Spleen (tissue), 11 donors: ENCODE measurements at regions not wholly inside any gene's neighbourhood (a gene's known extent, or its start where the extent isn't known, plus 50 kb on each side); places are given as distances from the start of the nearest gene placed in this dataset.

Experiments
- DNase-seq: peaks from one replicate; pipeline ENCODE4 v3.0.0-alpha.2; 2020
- H3K27ac ChIP-seq, 8 donors: fragments of 200-600 bp; sonication (generic) in 7 of 8; 1 replicate in 4 of 8; 2 replicates in 4 of 8; pipeline versions ENCODE4 v1.5.0 to v1.8.0; 2016 to 2021; ENCODE audit warnings: inconsistent platforms in 4 of 8, mild to moderate bottlenecking in 4 of 8, moderate library complexity in 1 of 8
- H3K27me3 ChIP-seq, 7 donors: fragments of 200-600 bp; sonication (generic) in 6 of 7; replicated peaks in 1 of 7; 1 replicate in 4 of 7; 2 replicates in 3 of 7; pipeline versions ENCODE4 v1.5.0 to v1.8.0; 2016 to 2021; ENCODE audit warnings: inconsistent platforms in 3 of 7, mild to moderate bottlenecking in 1 of 7
- H3K36me3 ChIP-seq, 6 donors: fragments of 200-600 bp; sonication (generic) in 5 of 6; 1 replicate in 4 of 6; 2 replicates in 2 of 6; pipeline versions ENCODE4 v1.5.0 to v1.8.0; 2016 to 2021; ENCODE audit warnings: inconsistent platforms in 2 of 6
- H3K4me1 ChIP-seq, 6 donors: fragments of 200-600 bp; sonication (generic) in 5 of 6; 1 replicate in 3 of 6; 2 replicates in 3 of 6; pipeline versions ENCODE4 v1.5.0 to v1.8.0; 2016 to 2021; ENCODE audit warnings: inconsistent platforms in 3 of 6
- H3K4me3 ChIP-seq, 8 donors: fragments of 200-600 bp; sonication (generic) in 7 of 8; 1 replicate in 4 of 8; 2 replicates in 4 of 8; pipeline versions ENCODE4 v1.5.0 to v1.8.0; 2016 to 2021; ENCODE audit warnings: inconsistent platforms in 4 of 8, mild to moderate bottlenecking in 4 of 8, moderate library complexity in 2 of 8
- H3K9me3 ChIP-seq, 8 donors: fragments of 200-600 bp; sonication (generic) in 7 of 8; 1 replicate in 4 of 8; 2 replicates in 4 of 8; pipeline versions ENCODE4 v1.5.0 to v1.8.0; 2016 to 2021; ENCODE audit warnings: inconsistent platforms in 4 of 8
- POLR2A ChIP-seq, 3 donors: fragments of 450-650 bp; IDR thresholded peaks; one replicate each; pipeline ENCODE4 v1.5.1; 2017; ENCODE audit warnings: antibody characterized with exemption in 3 of 3, mild to moderate bottlenecking in 1 of 3
- POLR2AphosphoS5 ChIP-seq, 3 donors: sonication (generic); formaldehyde crosslinking; IDR thresholded peaks; one replicate each; pipeline ENCODE4 v1.5.1; 2017; ENCODE audit warnings: antibody characterized with exemption in 3 of 3
- WGBS, 5 donors: extraction: QIAGEN DNeasy Blood & Tissue Kit in 3 of 5; methylation state at CpG; one replicate each; pipeline versions ENCODE4 v1.1.5 to v1.1.7; 2013 to 2018; 5-methylcytosine and 5-hydroxymethylcytosine counted together
- intact Hi-C: fragments of 100-400 bp; cut with DNase I; formaldehyde crosslinking; loops from one replicate; pipeline ENCODE4 v1.15.0; 2023; ENCODE audit warnings: low total_unique reads
- TF ChIP-seq, protein P1 (sequence below), 11 experiments: fragments of 200-600 bp in 7 of 11; fragments of 450-650 bp in 4 of 11; sonication (generic) in 4 of 11; IDR thresholded peaks in 8 of 11; conservative IDR thresholded peaks in 3 of 11; 1 replicate in 7 of 11; 2 replicates in 4 of 11; pipeline versions ENCODE4 v1.4.0 to v1.8.0; 2016 to 2021; ENCODE audit warnings: antibody characterized with exemption in 11 of 11, inconsistent platforms in 4 of 11, mild to moderate bottlenecking in 1 of 11
- donor health status: healthy with polysubstance abuse.
- donor health status: DM: no; HTN: no; CAD: no; lungs with moderate emphysema.
- donor health status: DM: no; HTN: no; CAD: no.
- donor health status: Bipolar disorder and iron deficiency.
- donor health status: healthy.
- donor health status: DM: no; HTN: no; CAD: no.
- donor health status: DM: yes; HTN: yes; CAD: no.

DNA sequence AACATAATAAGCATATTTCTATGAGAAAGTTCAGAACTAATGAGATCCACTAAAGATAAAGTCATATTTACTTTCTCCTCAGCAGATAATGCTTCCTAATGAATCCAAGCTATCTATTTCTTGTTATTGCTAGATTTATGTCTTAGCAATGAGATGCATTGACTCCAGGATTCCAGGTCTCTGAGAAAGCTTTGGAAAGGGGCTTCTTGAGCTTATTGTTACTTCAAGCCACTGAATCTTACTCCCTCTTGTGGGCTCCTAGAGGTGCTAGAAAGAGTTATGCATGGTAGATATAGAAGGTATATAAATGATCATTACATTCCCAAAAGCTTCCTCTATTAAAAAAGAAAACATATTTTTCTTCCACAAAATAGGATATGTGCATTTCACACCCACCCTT, 246.4 kb upstream of the ADAMTS5 start:
- intact Hi-C loops = no loop called here
- TF ChIP-seq, protein P1, sequence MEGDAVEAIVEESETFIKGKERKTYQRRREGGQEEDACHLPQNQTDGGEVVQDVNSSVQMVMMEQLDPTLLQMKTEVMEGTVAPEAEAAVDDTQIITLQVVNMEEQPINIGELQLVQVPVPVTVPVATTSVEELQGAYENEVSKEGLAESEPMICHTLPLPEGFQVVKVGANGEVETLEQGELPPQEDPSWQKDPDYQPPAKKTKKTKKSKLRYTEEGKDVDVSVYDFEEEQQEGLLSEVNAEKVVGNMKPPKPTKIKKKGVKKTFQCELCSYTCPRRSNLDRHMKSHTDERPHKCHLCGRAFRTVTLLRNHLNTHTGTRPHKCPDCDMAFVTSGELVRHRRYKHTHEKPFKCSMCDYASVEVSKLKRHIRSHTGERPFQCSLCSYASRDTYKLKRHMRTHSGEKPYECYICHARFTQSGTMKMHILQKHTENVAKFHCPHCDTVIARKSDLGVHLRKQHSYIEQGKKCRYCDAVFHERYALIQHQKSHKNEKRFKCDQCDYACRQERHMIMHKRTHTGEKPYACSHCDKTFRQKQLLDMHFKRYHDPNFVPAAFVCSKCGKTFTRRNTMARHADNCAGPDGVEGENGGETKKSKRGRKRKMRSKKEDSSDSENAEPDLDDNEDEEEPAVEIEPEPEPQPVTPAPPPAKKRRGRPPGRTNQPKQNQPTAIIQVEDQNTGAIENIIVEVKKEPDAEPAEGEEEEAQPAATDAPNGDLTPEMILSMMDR (IDR thresholded peaks at IDR 0.05 in 8 of 11, conservative IDR thresholded peaks at IDR 0.05 in 3 of 11) = no peak
- TF ChIP-seq POLR2A (IDR thresholded peaks at IDR 0.05) (no peak), POLR2AphosphoS5 (IDR thresholded peaks at IDR 0.05) (no peak)
- no peaks in the 10 kb centered on the region for H3K36me3 ChIP-seq
- H3K4me3 ChIP-seq = no peak overlapping the region
- H3K27me3 ChIP-seq = no peaks in the 10 kb centered on the region
- H3K4me1 ChIP-seq = no peaks in the 10 kb centered on the region
- no peak overlapping the region for H3K27ac ChIP-seq
- no peak for DNase-seq
- H3K9me3 ChIP-seq = peaks cover 0 to 8% (median 4%) of the 10 kb centered on the region in 8 donors

DNA sequence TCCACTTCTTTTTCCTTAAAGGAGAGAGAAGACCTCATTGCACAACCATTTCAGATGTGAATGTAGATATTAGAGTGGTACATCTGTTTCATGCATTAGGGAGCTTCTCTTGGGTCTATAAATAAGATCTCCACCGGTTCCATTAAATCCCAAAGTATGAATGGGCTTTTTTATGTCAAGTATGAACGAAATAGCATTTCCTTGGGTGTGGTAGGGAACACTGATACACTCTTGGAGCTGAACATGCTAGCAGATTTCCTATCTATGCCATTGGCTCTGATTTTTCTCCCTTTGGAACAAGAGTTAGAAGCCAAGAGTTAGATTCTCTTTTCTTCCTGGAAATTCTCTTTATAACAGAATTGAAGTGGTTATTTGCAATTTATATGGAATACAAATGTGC, 245.6 kb upstream of the ADAMTS5 start:
- Histone ChIP-seq H3K27ac (no peak overlapping the region), H3K4me1 (no peaks in the 10 kb centered on the region), H3K4me3 (no peak overlapping the region), H3K36me3 (no peaks in the 10 kb centered on the region), H3K27me3 (no peaks in the 10 kb centered on the region), H3K9me3 (peaks cover 0 to 12% (median 9%) of the 10 kb centered on the region in 8 donors)
- TF ChIP-seq, protein P1 (IDR thresholded peaks at IDR 0.05 in 8 of 11, conservative IDR thresholded peaks at IDR 0.05 in 3 of 11) = no peak
- TF ChIP-seq POLR2AphosphoS5 (IDR thresholded peaks at IDR 0.05) (no peak), POLR2A (IDR thresholded peaks at IDR 0.05) (no peak)
- intact Hi-C loops = no loop called here
- DNase-seq = no peak
- 40 to 65% (median 42%) methylated on average over 2 of the region's 2 CpGs for WGBS, 5 donors

DNA sequence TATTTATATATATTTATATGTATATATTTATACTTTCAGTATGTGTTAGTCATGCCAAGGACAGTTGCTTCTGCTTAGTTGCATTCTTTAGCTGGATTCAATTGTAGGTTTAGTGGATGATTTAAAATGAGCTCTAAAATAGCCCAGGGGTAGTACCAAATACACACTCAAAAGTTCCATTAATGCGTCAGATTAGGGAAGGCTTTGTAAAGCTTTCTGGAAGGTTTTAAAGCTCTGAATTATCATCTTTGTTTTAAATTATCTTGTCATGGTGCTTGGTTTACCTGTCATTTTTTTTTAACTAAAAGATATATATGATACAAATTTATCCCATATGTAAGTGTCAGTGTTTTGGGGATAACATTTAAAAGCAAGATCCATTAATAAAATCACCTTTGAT, 242.7 kb upstream of the ADAMTS5 start:
- Histone ChIP-seq H3K9me3 (peaks cover 0 to 12% (median 9%) of the 10 kb centered on the region in 8 donors), H3K4me1 (no peaks in the 10 kb centered on the region), H3K4me3 (no peak overlapping the region), H3K27me3 (no peaks in the 10 kb centered on the region), H3K36me3 (no peaks in the 10 kb centered on the region), H3K27ac (no peak overlapping the region)
- TF ChIP-seq POLR2A (IDR thresholded peaks at IDR 0.05) (no peak), POLR2AphosphoS5 (IDR thresholded peaks at IDR 0.05) (no peak)
- TF ChIP-seq, protein P1 (IDR thresholded peaks at IDR 0.05 in 8 of 11, conservative IDR thresholded peaks at IDR 0.05 in 3 of 11) = no peak
- intact Hi-C loops = no loop called here
- DNase-seq = no peak
- WGBS, 5 donors = 89 to 98% (median 98%) methylated on average over 1 of the region's 1 CpG

DNA sequence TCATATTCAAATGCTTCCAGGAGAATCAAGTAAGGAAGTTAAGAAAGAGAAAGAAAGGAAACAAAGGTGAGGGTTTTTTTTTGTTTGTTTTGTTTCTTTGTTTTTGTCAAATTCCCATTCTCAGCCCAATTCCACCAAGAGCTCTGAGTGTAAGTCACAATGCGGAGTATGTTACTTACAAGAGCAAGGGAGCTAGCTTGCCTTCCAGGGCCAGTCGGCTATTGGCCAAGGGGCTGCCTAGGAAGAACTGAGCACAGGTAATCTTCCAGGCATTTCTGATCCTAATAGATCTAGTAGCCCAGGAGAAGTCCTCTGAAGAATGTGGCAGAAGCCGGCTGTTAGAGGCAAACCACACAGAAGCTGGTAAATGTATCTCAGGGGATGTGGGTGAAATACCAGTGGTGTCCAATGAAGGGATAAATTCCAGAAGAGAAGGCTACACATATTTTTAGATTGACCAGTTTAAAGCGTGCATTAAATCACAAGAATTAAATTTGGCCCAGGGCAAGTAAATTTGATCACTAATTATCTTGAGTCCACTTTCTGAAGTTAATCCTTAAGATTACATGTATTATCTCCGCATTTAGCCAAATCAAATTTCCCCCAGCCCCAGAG, 239.6 kb upstream of the ADAMTS5 start:
- H3K27me3 ChIP-seq = no peaks in the 10 kb centered on the region
- 70 to 84% (median 74%) methylated on average over 5 of the region's 5 CpGs for whole genome bisulfite sequencing, 5 donors
- H3K4me3 ChIP-seq = no peak overlapping the region
- peaks cover 0 to 20% (median 10%) of the 10 kb centered on the region in 8 donors for H3K9me3 ChIP-seq
- no peaks in the 10 kb centered on the region for H3K36me3 ChIP-seq
- intact Hi-C loops = no loop called here
- H3K27ac ChIP-seq = no peak overlapping the region
- DNase-seq = no peak
- TF ChIP-seq POLR2A (IDR thresholded peaks at IDR 0.05) (no peak), POLR2AphosphoS5 (IDR thresholded peaks at IDR 0.05) (no peak)
- TF ChIP-seq, protein P1 (IDR thresholded peaks at IDR 0.05 in 8 of 11, conservative IDR thresholded peaks at IDR 0.05 in 3 of 11) = no peak
- H3K4me1 ChIP-seq = no peaks in the 10 kb centered on the region
